ENCODE measurements at regions not wholly inside any gene's neighbourhood (a gene's known extent, or its start where the extent isn't known, plus 50 kb on each side); places are given as distances from the start of the nearest gene placed in this dataset.

DNA sequence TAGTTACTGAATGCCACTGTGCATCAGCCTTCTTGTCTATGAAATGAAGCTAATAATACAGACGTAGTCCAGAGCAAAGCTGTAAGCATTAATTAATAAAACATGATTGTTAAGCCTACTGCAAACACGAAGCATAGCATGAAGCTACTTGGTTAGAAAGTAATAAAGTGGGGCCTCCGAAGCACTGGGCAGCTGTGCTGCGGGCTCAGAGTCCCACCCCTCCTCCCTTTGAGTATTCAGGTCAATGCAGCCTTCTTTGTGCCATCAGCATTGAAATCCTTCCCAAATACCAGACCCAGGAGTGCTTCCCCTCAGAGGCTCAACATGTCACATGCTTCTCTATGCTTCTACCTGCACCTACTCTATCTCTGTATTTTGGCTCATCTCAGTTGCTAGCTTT is 1112.6 kb downstream of the IGSF11 start:
- H3K4me1 ChIP-seq (ENCODE audit: control insufficient read depth, insufficient read depth, low read length): no peaks in the 10 kb centered on the region

DNA sequence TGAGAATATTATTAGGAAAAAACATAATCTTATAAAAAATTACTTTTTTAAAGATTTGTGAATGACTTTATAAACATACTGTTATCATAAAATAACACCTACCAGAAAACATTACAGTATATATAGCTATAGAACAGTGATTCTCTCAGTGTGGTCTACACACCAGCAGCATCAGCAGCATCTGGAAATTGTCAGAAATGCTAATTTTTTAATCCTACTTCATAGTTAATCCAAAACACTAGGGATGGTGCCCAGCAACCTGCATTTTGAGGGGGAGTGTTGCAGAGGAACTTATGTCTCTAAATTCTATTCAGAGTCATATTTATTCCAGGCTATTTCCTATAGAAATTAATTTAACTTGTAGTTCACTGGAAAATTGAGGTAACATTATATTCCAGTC is 1107.8 kb downstream of the IGSF11 start:
- peaks cover 5% of the 10 kb centered on the region for H3K4me1 Mint-ChIP-seq
- H3K36me3 Mint-ChIP-seq (ENCODE audit: low read depth): no peaks in the 10 kb centered on the region
- H3K27ac Mint-ChIP-seq: no peak overlapping the region
- H3K4me3 ChIP-seq (ENCODE audit: low read length): no peak overlapping the region
- no peak for DNase-seq
- H3K9me3 Mint-ChIP-seq: no peaks in the 10 kb centered on the region
- H3K9me3 ChIP-seq (ENCODE audit: control insufficient read depth, low read length): no peaks in the 10 kb centered on the region
- H3K27me3 Mint-ChIP-seq (ENCODE audit: insufficient read depth): no peaks in the 10 kb centered on the region
- TF ChIP-seq, protein P1, sequence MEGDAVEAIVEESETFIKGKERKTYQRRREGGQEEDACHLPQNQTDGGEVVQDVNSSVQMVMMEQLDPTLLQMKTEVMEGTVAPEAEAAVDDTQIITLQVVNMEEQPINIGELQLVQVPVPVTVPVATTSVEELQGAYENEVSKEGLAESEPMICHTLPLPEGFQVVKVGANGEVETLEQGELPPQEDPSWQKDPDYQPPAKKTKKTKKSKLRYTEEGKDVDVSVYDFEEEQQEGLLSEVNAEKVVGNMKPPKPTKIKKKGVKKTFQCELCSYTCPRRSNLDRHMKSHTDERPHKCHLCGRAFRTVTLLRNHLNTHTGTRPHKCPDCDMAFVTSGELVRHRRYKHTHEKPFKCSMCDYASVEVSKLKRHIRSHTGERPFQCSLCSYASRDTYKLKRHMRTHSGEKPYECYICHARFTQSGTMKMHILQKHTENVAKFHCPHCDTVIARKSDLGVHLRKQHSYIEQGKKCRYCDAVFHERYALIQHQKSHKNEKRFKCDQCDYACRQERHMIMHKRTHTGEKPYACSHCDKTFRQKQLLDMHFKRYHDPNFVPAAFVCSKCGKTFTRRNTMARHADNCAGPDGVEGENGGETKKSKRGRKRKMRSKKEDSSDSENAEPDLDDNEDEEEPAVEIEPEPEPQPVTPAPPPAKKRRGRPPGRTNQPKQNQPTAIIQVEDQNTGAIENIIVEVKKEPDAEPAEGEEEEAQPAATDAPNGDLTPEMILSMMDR (conservative IDR thresholded peaks at IDR 0.05): no peak
- H3K4me3 Mint-ChIP-seq: no peak overlapping the region
- H3K27ac ChIP-seq (ENCODE audit: low read depth, low read length): no peak overlapping the region
- H3K36me3 ChIP-seq (ENCODE audit: control insufficient read depth, insufficient read depth, low read length): no peaks in the 10 kb centered on the region
- no peaks in the 10 kb centered on the region for H3K4me1 ChIP-seq (ENCODE audit: control insufficient read depth, insufficient read depth, low read length)
- no peaks in the 10 kb centered on the region for H3K27me3 ChIP-seq (ENCODE audit: control insufficient read depth, insufficient read depth, low read length, poor library complexity, severe bottlenecking)
- H3K9ac ChIP-seq (ENCODE audit: extremely low read depth, low read length, poor library complexity, severe bottlenecking): no peak overlapping the region

More for the DNA sequence above, 1112.6 kb downstream of the IGSF11 start:
- no peak overlapping the region for H3K27ac Mint-ChIP-seq
- no peak overlapping the region for H3K4me3 Mint-ChIP-seq
- Histone ChIP-seq H3K27ac (ENCODE audit: low read depth, low read length) (no peak overlapping the region), H3K9ac (ENCODE audit: extremely low read depth, low read length, poor library complexity, severe bottlenecking) (no peak overlapping the region), H3K27me3 (ENCODE audit: control insufficient read depth, insufficient read depth, low read length, poor library complexity, severe bottlenecking) (no peaks in the 10 kb centered on the region), H3K9me3 (ENCODE audit: control insufficient read depth, low read length) (no peaks in the 10 kb centered on the region), H3K4me3 (ENCODE audit: low read length) (no peak overlapping the region), H3K36me3 (ENCODE audit: control insufficient read depth, insufficient read depth, low read length) (no peaks in the 10 kb centered on the region)
- H3K27me3 Mint-ChIP-seq (ENCODE audit: insufficient read depth): no peaks in the 10 kb centered on the region
- peak; percentile 44 for DNase-seq
- peaks cover 16% of the 10 kb centered on the region for H3K4me1 Mint-ChIP-seq
- TF ChIP-seq, protein P1 (conservative IDR thresholded peaks at IDR 0.05): no peak
- 89% methylated on average over 4 of the region's 4 CpGs for WGBS, 2 experiments (ENCODE audit: insufficient coverage in 1 of 2, insufficient read length in 1 of 2)
- no peaks in the 10 kb centered on the region for H3K9me3 Mint-ChIP-seq
- no peaks in the 10 kb centered on the region for H3K36me3 Mint-ChIP-seq (ENCODE audit: low read depth)

DNA sequence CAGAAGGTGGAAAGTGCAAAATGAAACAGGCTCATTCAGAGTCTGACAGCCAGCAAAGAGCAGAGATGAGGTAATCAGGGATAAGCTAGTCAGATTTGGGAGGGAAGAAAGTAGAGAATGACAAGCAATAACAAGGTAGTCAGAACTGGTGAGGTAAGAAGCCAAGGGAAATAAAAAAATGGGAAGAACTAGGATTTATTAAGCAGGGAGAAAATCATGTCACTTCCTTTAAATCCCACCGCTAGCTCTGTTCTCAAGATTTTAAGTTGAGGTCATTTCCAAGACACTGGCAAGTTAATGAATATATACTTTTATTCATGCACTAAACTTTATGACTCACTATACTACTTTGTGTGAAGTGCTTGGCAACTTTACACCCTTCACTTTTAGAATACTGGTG is 1106.8 kb downstream of the IGSF11 start:
- H3K4me3 ChIP-seq (ENCODE audit: low read length): no peak overlapping the region
- H3K27ac Mint-ChIP-seq: no peak overlapping the region
- no peaks in the 10 kb centered on the region for H3K4me1 Mint-ChIP-seq
- H3K9me3 ChIP-seq (ENCODE audit: control insufficient read depth, low read length): no peaks in the 10 kb centered on the region
- no peaks in the 10 kb centered on the region for H3K27me3 Mint-ChIP-seq (ENCODE audit: insufficient read depth)
- no peaks in the 10 kb centered on the region for H3K4me1 ChIP-seq (ENCODE audit: control insufficient read depth, insufficient read depth, low read length)
- no peaks in the 10 kb centered on the region for H3K9me3 Mint-ChIP-seq
- H3K27ac ChIP-seq (ENCODE audit: low read depth, low read length): no peak overlapping the region
- H3K36me3 Mint-ChIP-seq (ENCODE audit: low read depth): no peaks in the 10 kb centered on the region
- no peaks in the 10 kb centered on the region for H3K27me3 ChIP-seq (ENCODE audit: control insufficient read depth, insufficient read depth, low read length, poor library complexity, severe bottlenecking)
- 100% methylated on average over 1 of the region's 1 CpG for WGBS, 2 experiments (ENCODE audit: insufficient coverage in 1 of 2, insufficient read length in 1 of 2)
- H3K9ac ChIP-seq (ENCODE audit: extremely low read depth, low read length, poor library complexity, severe bottlenecking): no peak overlapping the region
- TF ChIP-seq, protein P1 (conservative IDR thresholded peaks at IDR 0.05): no peak
- DNase-seq: no peak
- H3K4me3 Mint-ChIP-seq: no peak overlapping the region
- H3K36me3 ChIP-seq (ENCODE audit: control insufficient read depth, insufficient read depth, low read length): no peaks in the 10 kb centered on the region

Data from endodermal cell (in vitro differentiated cells).